ENCODE measurements at regions not wholly inside any gene's neighbourhood (a gene's known extent, or its start where the extent isn't known, plus 50 kb on each side); places are given as distances from the start of the nearest gene placed in this dataset.

GRCh38 chr6:95959261-95959660 is 56.5 kb upstream of the FUT9 start:
- TF ChIP-seq TAF1 (IDR thresholded peaks at IDR 0.05; ENCODE audit: low read depth) (no peak), YY1 (IDR thresholded peaks at IDR 0.05; ENCODE audit: low read depth) (no peak), EP300 (IDR thresholded peaks at IDR 0.05; ENCODE audit: borderline replicate concordance) (no peak)

Data from Ishikawa (cell line).